K562 (cell line): ENCODE measurements at regions not wholly inside any gene's neighbourhood (a gene's known extent, or its start where the extent isn't known, plus 50 kb on each side); places are given as distances from the start of the nearest gene placed in this dataset.

Experiments
- ATAC-seq: fragments of 200-7000 bp; cut with Tn5 transposase; 3 replicates; pipeline ENCODE4 v1.9.1; 2020; ENCODE audit warnings: moderate library complexity
- BruUV-seq: library from RNA; stranded (reverse); fragments of 400-500 nt; replicated peaks from 2 replicates; lab custom pipeline; 2021; lab: Mats Ljungman, UMichigan
- CTCF ChIA-PET: fragments of 300-600 bp; formaldehyde crosslinking; extraction: SDS; loops from one replicate; lab custom pipeline; 2021; ENCODE audit warnings: low intra/inter-chr PET ratio; lab: Yijun Ruan, JAX
- POLR2A ChIA-PET: fragments of 300-600, 350-650 bp; sonication (Branson Sonifier 250); formaldehyde crosslinking; extraction: SDS; loops from one replicate; lab custom pipeline; 2021; ENCODE audit warnings: antibody characterized with exemption, inconsistent platforms; lab: Yijun Ruan, JAX
- DNase-seq, 4 experiments: peaks; one replicate each; pipeline versions ENCODE4 v3.0.0 to v3.0.0-alpha.2; 2011 to 2018; ENCODE audit warnings: low spot score in 3 of 4, mixed read lengths in 3 of 4; ENCODE audit errors: extremely low read depth in 1 of 4
- FAIRE-seq: peaks from 2 replicates; lab custom pipeline; 2011; peaks lifted over from hg19 to GRCh38; lab: Jason Lieb, UNC
- H2AFZ ChIP-seq: 2 replicates; pipeline ENCODE4 v1.6.0; 2011; ENCODE audit warnings: low read depth, low read length, control low read depth, inconsistent platforms
- H3K27ac ChIP-seq: fragments of 200-600 bp; 3 replicates; pipeline ENCODE4 v1.8.0; 2011; ENCODE audit warnings: low read depth, mild to moderate bottlenecking, control low read depth, inconsistent platforms, low read length, moderate library complexity, mixed read lengths; ENCODE audit errors: extremely low read depth
- H3K27me3 ChIP-seq, 2 experiments: fragments of 300-600 bp in 1 of 2; 2 replicates in 1 of 2; 3 replicates in 1 of 2; pipeline versions ENCODE4 v1.6.0 to v1.8.0; 2011; ENCODE audit warnings: inconsistent platforms in 2 of 2, low read length in 2 of 2, mild to moderate bottlenecking in 1 of 2, mixed read lengths in 1 of 2, moderate library complexity in 1 of 2; ENCODE audit not compliant: control insufficient read depth in 2 of 2, insufficient read depth in 2 of 2
- H3K36me3 ChIP-seq: fragments of 300-600 bp; 3 replicates; pipeline ENCODE4 v1.8.0; 2011; ENCODE audit warnings: mild to moderate bottlenecking, low read length, inconsistent platforms; ENCODE audit not compliant: control insufficient read depth, insufficient read depth
- H3K4me1 ChIP-seq, 2 experiments: fragments of 200-600 bp in 1 of 2; replicated peaks in 1 of 2; 2 replicates in 1 of 2; 3 replicates in 1 of 2; pipeline versions ENCODE4 v1.5.1 to v1.8.0; 2011; ENCODE audit warnings: inconsistent platforms in 2 of 2, low read length in 2 of 2, mild to moderate bottlenecking in 1 of 2, mixed read lengths in 1 of 2, moderate library complexity in 1 of 2; ENCODE audit not compliant: control insufficient read depth in 2 of 2, insufficient read depth in 2 of 2
- H3K4me2 ChIP-seq: 2 replicates; pipeline ENCODE4 v1.6.1; 2011; ENCODE audit warnings: low read length, control low read depth, inconsistent platforms, mixed read lengths; ENCODE audit not compliant: insufficient read depth
- H3K4me3 ChIP-seq: fragments of 200-600 bp; sonication (generic), shearing (Covaris generic); 2 replicates; pipeline ENCODE4 v1.5.1; 2016; ENCODE audit warnings: control low read depth, inconsistent platforms
- H3K79me2 ChIP-seq: fragments of 200-600 bp; 3 replicates; pipeline ENCODE4 v1.8.0; 2011; ENCODE audit warnings: low read length, inconsistent platforms; ENCODE audit not compliant: control insufficient read depth, insufficient read depth
- H3K9ac ChIP-seq, 2 experiments: 2 replicates each; pipeline versions ENCODE4 v1.6.0 to v1.6.1; 2011; ENCODE audit warnings: low read depth in 2 of 2, low read length in 2 of 2, control low read depth in 1 of 2, inconsistent platforms in 1 of 2, mild to moderate bottlenecking in 1 of 2, mixed read lengths in 1 of 2; ENCODE audit not compliant: insufficient read depth in 1 of 2
- H3K9me1 ChIP-seq: one replicate; pipeline ENCODE4 v1.6.0; 2011; ENCODE audit warnings: inconsistent platforms, mild to moderate bottlenecking, low read length, moderate library complexity; ENCODE audit not compliant: control insufficient read depth, insufficient read depth
- H3K9me3 ChIP-seq: replicated peaks from 2 replicates; pipeline ENCODE4 v1.5.1; 2011; ENCODE audit warnings: low read depth, low read length, inconsistent platforms; ENCODE audit not compliant: control insufficient read depth, insufficient read depth
- H4K20me1 ChIP-seq: replicated peaks from 2 replicates; pipeline ENCODE4 v1.6.1; 2011; ENCODE audit warnings: low read length, inconsistent platforms, mixed read lengths; ENCODE audit not compliant: control insufficient read depth, insufficient read depth
- HLTF ChIP-seq: fragments of 450-650 bp; IDR thresholded peaks from 2 replicates; pipeline ENCODE4 v1.6.1; 2016
- TEAD4 ChIP-seq, 2 experiments: sonication (generic) in 1 of 2; formaldehyde crosslinking in 1 of 2; IDR thresholded peaks; 2 replicates each; pipeline versions ENCODE4 v1.6.1 to v1.8.0; 2012 to 2022; ENCODE audit warnings: borderline replicate concordance in 1 of 2, inconsistent platforms in 1 of 2, low read length in 1 of 2, mild to moderate bottlenecking in 1 of 2, missing genetic modification reagents in 1 of 2
- ZNF217 ChIP-seq: sonication (generic); formaldehyde crosslinking; IDR thresholded peaks from 2 replicates; pipeline ENCODE4 v1.8.0; 2022; ENCODE audit warnings: mild to moderate bottlenecking, missing genetic modification reagents
- WGBS: fragments of 100-300 bp; shearing (Covaris generic); methylation state at CpG from one replicate; pipeline ENCODE4 v1.1.6; 2016; ENCODE audit warnings: low coverage, mixed read lengths; ENCODE audit not compliant: insufficient coverage; ENCODE audit errors: missing lambda C conversion rate; 5-methylcytosine and 5-hydroxymethylcytosine counted together
- in situ Hi-C: fragments of 300-500 bp; cut with MboI; formaldehyde crosslinking; loops from 4 replicates; pipeline ENCODE4 v1.15.0; 2018; ENCODE audit warnings: inconsistent platforms, mixed read lengths
- intact Hi-C: fragments of 100-400 bp; cut with micrococcal nuclease; formaldehyde crosslinking; loops from 2 replicates; pipeline ENCODE4 v1.14.2; 2022
- TF ChIP-seq, protein P1 (sequence below): sonication (generic); formaldehyde crosslinking; IDR thresholded peaks from 2 replicates; pipeline ENCODE4 v1.4.0; 2020; ENCODE audit warnings: mild to moderate bottlenecking, missing genetic modification reagents
- TF ChIP-seq, protein P2 (sequence below): fragments of 450-650 bp; conservative IDR thresholded peaks from 2 replicates; pipeline ENCODE4 v1.6.1; 2016; ENCODE audit warnings: missing genetic modification characterization, low read depth, mild to moderate bottlenecking, control low read depth, missing compliant biosample characterization
- TF ChIP-seq, protein P3 (sequence below): fragments of 450-650 bp; formaldehyde crosslinking; IDR thresholded peaks from 2 replicates; pipeline ENCODE4 v1.4.0; 2022; ENCODE audit warnings: missing genetic modification characterization

DNA sequence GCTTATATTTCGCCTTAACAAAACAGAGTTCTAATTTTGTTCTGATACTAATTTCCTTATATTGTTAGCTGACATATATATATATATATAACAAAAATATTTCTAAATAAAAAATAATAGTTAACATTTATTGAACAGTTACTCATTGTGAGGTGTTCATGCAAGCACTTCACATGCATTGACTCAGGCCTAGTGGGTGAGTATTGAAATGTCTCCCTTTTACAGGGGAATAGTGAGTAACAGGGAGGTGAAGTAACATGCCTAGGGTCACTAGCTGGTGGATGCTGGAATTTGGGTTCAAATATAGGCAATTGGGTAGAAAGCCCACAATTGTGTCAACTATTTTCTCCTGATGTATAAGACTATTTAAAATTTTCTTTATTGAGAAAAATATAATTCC, 102.6 kb upstream of the ZPLD1 start:
- BruUV-seq, result no TSS peak
- Histone ChIP-seq H2AFZ (no peak overlapping the region), H3K4me3 (no peak overlapping the region), H3K79me2 (no peaks in the 10 kb centered on the region), H3K9ac (no peak overlapping the region), H3K9me1 (no peaks in the 10 kb centered on the region), H4K20me1 (no peaks in the 10 kb centered on the region), H3K9me3 (no peaks in the 10 kb centered on the region), H3K27me3 (no peaks in the 10 kb centered on the region), H3K4me2 (no peak overlapping the region), H3K36me3 (no peaks in the 10 kb centered on the region), H3K27ac (no peak overlapping the region), H3K4me1 (no peaks in the 10 kb centered on the region)
- FAIRE-seq (no peak), ATAC-seq (no peak), DNase-seq (no peak)
- WGBS, result 0% methylated on average over 1 of the region's 1 CpG
- intact Hi-C loops, result no loop called here
- in situ Hi-C loops, result no loop called here
- TF ChIP-seq ZNF217 (CRISPR knock-in tag) (no peak), HLTF (no peak), TEAD4 (IDR thresholded peaks at IDR 0.05; ENCODE audit: low read length) (no peak), TEAD4 (CRISPR knock-in tag; IDR thresholded peaks at IDR 0.05; ENCODE audit: borderline replicate concordance) (no peak)
- TF ChIP-seq, protein P1, sequence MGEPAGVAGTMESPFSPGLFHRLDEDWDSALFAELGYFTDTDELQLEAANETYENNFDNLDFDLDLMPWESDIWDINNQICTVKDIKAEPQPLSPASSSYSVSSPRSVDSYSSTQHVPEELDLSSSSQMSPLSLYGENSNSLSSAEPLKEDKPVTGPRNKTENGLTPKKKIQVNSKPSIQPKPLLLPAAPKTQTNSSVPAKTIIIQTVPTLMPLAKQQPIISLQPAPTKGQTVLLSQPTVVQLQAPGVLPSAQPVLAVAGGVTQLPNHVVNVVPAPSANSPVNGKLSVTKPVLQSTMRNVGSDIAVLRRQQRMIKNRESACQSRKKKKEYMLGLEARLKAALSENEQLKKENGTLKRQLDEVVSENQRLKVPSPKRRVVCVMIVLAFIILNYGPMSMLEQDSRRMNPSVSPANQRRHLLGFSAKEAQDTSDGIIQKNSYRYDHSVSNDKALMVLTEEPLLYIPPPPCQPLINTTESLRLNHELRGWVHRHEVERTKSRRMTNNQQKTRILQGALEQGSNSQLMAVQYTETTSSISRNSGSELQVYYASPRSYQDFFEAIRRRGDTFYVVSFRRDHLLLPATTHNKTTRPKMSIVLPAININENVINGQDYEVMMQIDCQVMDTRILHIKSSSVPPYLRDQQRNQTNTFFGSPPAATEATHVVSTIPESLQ (CRISPR knock-in tag), result no peak
- TF ChIP-seq, protein P2, sequence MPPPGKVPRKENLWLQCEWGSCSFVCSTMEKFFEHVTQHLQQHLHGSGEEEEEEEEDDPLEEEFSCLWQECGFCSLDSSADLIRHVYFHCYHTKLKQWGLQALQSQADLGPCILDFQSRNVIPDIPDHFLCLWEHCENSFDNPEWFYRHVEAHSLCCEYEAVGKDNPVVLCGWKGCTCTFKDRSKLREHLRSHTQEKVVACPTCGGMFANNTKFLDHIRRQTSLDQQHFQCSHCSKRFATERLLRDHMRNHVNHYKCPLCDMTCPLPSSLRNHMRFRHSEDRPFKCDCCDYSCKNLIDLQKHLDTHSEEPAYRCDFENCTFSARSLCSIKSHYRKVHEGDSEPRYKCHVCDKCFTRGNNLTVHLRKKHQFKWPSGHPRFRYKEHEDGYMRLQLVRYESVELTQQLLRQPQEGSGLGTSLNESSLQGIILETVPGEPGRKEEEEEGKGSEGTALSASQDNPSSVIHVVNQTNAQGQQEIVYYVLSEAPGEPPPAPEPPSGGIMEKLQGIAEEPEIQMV (tag), result no peak
- TF ChIP-seq, protein P3, sequence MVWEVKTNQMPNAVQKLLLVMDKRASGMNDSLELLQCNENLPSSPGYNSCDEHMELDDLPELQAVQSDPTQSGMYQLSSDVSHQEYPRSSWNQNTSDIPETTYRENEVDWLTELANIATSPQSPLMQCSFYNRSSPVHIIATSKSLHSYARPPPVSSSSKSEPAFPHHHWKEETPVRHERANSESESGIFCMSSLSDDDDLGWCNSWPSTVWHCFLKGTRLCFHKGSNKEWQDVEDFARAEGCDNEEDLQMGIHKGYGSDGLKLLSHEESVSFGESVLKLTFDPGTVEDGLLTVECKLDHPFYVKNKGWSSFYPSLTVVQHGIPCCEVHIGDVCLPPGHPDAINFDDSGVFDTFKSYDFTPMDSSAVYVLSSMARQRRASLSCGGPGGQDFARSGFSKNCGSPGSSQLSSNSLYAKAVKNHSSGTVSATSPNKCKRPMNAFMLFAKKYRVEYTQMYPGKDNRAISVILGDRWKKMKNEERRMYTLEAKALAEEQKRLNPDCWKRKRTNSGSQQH (CRISPR knock-in tag), result no peak
- ChIA-PET POLR2A (no interaction called here), CTCF (no interaction called here)
